NCI-H2227 treated with DMSO at 0.1 percent for 48 hours (cell line): ENCODE measurements at regions not wholly inside any gene's neighbourhood (a gene's known extent, or its start where the extent isn't known, plus 50 kb on each side); places are given as distances from the start of the nearest gene placed in this dataset.
"Not testable (repeated sequence)": the region's sequence is repeated elsewhere in the genome, so short reads cannot be mapped to it uniquely, and the experiment has no call there.

Experiments
- DNase-seq: peaks from one replicate; lab custom pipeline; 2025; lab: John Stamatoyannopoulos, UW

DNA sequence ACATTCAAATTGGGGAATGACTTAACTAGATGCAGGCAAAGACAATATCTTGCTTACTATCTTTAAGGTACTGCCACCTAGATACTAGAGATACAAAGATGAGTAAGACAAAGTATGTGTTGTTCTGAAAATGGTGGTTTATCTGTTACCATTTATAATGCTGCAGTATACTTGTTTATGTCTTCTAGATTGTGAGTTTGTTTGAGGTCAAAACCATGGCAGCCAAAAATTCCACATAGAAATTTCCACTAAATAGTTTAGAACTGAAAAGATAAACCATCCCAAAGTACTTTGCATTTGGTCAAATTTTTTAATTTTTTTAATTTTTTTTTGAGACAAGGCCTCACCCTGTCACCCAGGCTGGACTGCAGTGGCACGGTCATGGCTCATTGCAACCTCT, 150.8 kb downstream of the SOX4 start:
- no peak for DNase-seq

DNA sequence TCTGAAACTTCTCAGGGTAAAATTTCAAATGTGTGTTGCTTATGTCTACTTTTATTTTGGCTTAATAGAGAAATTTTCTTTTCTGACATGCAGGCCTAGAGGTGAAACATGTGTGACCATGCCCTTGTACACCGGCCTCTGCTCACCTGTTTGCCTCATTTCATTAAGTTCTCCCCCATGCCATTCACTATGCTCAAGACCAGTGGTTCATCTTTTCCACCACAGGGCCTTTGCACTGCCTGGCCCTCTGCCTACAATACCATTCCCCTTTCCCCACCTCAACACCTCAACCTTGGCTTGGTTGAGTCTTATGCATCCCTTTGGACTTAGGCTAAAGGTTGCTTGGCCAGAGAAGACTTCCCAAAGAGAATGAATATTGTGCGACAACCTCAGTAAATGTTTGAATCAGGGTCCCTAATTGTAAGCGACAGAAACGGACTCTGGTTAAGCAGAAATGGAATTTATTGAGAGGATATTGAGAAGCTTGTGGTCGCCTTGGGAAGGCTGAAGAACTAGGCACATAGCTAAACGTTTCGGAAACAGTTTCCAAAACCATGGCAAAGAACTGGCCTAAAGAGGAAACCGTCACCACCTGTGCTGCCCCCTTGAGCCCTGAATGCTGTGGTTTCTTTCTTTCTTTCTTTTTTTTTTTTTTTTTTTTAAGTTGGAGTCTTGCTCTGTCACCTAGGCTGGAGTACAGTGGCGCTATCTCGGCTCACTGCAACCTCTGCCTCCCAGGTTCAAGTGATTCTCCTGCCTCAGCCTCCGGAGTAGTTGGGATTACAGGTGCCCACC, 152.2 kb downstream of the SOX4 start:
- DNase-seq: no peak

DNA sequence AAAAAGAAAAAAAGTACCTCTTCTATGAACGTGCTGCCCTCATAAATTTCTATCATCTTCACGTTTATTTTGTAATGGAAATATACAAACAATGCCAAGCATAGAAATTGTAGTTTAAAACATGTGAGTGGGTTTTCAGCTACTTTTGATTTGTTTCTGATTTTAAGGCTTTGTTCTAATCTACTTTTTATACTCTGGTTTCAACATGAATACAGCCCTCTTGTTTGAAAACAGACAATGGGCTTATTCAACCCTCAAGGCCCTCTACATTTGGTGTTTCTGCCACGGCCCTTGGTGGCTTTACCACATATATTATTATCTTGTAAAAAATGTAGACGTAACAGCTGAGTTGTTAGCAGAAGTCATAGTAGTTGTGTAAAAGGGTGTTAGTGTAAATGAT, 153.9 kb downstream of the SOX4 start:
- DNase-seq: no peak

DNA sequence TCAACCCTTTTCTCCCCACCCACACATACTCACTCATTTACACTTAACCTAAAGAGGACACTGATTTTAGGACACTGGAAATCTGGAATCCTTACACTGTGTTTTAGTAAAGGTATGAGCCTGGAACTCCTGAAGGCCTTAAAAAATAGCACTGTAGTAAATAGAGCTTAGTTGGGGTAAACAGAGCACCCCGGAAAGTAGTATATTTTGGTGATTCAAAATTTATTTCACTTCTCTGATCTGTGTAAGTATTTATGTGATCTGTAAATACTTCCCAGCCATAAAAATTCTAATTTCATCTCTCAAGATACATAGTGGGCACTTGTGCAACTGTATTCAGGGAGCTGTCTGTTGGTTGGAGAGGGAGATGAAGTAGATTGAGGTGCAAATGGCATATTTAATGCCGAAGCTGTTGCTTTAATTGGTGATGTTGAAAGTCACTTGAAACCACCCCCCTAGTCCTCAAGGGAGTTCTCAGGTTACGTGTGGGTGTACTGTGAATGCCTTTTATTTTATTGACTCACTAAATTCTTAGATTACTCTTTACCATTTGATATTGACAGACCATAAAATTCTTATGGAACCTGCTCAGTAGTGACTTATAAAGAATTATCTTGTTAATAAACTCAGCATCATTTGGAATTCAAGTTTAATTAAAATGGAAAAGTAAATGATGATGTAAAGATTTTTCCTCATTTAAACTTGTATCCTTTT, 154.9 kb downstream of the SOX4 start:
- DNase-seq: no peak

DNA sequence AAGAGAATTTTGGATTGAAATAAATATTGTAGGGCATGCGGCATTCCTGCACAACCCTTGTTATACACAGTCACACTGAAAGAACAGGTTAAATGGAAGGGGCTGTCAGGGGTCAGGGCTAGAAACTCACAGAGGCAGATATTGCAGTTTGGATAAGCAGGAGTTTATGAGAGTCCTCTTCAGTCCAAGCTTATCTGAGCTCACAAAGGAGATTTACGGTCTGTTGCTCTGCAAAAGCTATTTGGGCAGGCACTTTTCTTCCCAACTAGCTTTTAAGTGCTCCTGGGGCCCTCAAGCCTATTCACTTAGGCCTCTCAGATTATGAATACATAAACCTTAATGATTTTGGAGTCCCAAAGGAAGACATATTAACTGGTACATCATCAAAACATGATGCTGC, 156.2 kb downstream of the SOX4 start:
- no peak for DNase-seq

DNA sequence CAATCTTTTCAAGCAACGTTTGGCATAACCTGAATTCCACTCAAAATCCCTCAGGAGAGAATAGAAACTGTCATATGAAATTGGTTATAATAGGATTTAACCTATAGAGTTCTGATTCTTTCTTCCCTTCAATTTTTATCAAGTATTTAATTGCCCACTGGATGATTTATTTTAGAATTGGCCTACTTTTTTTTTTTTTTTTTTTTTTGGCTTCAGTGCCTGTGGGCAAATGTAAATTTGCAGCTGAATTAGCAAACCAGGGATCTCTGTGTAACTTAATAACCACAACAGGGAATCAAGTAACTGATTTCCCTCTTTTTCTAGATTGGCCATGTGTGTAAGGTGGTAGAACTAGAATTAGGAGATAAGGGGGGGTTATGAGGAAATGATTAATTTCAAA, 157.0 kb downstream of the SOX4 start:
- no peak for DNase-seq

DNA sequence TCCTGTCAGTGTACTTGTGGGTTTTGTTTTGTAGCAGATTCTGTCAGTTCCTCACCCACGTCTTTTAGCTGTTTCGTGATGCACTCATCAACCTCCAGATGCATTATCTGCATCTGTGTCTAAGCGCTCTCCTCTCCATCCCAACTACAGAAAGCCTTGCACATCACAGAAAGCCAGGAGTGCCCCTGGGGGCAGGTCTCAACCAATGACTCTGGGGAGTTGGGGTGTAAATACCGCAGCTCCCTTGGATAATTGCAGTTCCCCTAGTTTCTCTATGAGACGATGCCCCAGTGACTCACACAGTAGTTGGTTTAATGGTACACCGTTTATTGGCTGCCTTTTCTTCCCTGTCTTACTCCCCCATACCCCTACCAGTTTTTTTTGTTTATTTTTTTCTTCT, 158.1 kb downstream of the SOX4 start:
- no peak for DNase-seq

DNA sequence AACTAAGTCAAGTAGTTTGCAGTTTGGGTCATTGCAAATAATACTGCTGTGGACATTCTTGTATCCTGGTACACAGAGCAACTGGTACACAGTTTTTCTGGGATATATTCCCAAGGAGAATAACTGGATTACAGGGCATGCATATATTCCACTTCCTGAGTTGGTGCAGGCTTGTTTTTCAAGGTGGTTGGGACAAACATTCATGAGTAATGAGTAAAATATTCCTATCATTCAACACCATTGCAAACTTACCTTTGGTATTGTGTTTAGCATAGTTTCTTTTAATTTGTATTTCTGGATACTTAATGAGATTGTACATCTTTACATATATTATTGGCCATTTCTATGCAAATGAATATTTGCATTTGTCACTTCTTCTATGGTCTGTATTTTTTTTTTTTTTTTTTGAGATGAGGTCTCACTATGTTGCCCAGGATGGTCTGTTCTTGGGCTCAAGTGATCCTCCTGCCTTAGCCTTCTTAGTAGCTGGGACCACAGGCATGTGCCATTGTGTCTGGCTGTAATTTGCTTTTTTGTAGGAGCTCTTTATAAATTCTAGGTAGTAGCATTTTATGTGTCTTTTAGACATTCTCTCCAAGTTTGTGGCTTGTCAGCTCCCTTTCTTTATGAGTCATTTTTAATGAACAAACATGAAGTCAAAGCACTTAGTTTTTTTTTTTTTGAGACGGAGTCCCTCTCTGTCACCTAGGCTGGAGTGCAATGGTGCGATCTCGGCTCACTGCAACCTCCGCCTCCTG, 158.7 kb downstream of the SOX4 start:
- no peak for DNase-seq

DNA sequence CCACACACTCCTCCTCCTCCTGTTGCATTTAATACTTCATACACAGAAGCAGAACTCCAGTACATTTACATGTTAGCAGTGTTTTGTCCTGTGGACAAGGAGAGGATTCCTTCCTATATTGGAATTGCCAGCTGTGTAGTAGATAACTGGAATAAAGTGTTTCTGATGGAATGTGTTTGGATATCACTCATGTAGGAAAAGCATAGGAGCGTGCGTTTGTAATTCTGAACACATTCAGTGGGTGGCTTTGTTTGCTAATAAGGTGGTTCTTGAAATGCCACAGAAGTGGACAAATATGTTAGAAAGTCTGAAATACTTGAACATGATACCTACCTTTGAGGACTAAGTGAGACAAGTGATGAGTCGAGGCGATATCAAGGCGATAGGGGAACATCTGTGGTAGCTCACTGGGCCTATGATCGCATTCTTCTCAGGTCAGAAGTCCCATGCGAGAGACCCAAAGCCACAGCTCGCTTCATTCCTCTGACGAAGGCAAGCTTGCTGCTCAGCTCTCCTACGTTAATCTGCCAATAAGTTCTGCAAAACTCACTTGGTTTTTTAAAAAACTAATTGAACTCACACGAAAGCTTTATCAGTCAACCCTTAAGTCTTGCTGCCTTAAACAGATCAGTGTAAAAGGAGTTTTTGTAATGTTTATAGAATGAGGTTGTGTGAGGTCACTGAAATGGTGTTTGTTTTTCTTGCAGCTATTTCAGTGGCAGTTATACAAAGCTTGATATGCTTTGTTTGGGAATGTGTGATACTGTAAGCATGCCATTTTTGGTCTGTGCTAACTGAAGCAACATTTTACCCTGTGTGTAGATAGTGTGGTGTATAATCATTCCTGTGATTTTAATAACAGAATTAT, 159.9 kb downstream of the SOX4 start:
- no peak for DNase-seq

DNA sequence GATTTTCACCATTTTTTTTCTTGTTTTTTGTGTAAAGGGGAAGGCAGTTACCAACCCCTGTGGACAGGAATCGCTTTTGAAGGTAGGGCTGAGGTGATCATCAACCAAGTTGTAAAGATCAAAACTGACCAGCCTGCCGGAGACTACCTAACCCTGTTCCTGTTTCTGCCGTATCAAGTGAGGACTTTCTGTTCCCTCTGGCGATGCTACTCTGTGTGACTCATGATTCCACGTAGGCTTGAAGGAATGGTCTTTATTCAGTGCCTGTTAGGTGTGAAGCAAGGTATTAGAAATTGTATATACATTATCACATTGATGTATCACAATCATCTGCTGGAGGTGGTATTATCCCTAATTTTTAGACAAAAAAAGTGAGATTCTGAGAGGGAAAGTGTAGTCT, 161.3 kb downstream of the SOX4 start:
- DNase-seq: no peak

DNA sequence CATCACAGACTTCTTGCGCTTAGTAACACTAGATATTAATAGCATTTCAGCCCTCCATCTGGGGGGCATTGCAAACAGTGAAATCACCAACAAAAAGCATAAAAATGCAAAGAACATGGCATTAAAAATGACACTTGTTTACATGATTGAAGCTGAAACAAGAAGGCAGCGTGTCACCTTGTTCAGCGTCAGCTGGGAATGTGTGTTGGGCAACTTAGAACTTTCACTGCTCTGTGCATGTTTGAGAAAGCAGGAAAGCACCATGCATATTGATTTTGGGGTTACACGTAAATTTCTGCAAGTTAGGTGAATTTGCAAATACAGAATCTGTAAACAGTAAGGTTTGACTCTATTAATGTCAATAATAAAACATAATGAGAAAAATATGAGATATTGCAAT, 162.9 kb downstream of the SOX4 start:
- no peak for DNase-seq

DNA sequence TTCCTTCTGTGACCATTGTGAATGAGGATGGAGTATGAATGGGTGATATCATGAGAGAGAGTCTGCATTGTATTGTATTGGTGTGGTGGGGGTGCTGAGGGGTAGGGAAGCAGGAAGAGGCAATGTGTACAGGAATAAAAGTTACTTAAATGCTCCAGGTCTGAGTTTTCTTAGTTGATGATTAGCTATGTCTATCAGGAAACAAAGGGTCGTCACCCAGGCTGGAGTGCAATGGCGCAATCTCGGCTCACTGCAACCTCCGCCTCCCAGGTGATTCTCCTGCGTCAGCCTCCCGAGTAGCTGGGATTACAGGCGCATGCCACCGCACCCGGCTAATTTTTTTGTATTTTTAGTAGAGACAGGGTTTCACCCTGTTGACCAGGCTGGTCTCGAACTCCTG, 163.8 kb downstream of the SOX4 start:
- DNase-seq: not testable (repeated sequence)

DNA sequence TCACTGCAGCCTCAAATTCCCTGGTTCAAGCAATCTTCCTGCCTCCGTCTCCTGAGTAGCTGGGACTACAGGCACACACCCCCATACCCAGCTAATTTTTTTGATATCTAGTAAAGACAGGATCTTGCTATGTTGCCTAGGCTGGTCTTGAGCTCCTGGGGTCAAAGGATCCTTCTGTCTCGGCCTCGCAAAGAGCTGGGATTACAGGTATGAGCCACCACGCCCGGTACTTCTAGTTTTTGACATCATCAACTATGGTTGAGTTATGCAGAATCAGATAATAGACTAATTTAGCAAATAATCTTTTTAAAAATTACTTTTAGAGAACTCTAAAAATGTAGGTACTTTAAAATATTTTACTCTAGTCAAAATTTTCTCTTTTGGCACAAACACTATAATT, 166.2 kb downstream of the SOX4 start:
- no peak for DNase-seq

DNA sequence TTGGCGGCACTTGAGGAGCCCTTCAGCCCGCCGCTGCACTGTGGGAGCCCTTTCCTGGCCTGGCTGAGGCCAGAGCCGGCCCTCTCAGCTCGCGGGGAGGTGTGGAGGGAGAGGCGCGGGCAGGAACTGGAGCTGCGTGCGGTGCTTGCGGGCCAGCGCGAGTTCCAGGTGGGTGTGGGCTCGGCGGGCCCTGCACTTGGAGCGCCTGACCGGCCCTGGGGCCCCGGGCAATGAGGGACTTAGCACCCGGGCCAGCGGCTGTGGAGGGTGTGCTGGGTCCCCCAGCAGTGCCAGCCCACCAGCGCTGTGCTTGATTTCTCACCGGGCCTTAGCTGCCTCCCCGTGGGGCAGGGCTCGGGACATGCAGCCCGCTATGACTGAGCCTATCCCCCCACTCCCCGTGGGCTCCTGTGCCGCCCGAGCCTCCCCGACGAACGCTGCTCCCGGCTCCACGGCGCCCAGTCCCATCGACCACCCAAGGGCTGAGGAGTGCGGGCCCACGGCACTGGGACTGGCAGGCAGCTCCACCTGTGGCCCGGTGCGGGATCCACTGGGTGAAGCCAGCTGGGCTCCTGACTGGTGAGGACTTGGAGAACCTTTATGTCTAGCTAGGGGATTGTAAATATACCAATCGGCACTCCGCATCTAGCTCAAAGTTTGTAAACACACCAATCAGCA, 167.6 kb downstream of the SOX4 start:
- not testable (repeated sequence) for DNase-seq

DNA sequence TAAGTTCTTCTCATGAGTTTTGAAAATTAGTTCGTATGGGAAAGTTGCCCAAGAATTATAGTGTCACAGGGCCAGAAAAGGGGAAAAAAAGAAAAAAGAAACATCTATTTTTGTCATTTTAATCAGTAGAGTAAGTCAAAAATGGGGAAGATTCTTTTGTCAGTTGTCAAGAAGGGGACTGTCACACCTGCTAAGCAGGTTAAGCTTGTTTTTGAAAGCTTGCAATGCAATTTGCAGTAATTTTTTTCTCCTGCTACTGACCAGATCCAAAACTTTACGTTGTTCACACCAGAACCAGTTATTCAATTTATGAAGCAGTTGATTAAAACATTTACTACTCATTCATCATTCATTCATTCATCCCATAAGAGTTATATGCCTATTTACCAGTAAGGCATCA, 171.4 kb downstream of the SOX4 start:
- no peak for DNase-seq

DNA sequence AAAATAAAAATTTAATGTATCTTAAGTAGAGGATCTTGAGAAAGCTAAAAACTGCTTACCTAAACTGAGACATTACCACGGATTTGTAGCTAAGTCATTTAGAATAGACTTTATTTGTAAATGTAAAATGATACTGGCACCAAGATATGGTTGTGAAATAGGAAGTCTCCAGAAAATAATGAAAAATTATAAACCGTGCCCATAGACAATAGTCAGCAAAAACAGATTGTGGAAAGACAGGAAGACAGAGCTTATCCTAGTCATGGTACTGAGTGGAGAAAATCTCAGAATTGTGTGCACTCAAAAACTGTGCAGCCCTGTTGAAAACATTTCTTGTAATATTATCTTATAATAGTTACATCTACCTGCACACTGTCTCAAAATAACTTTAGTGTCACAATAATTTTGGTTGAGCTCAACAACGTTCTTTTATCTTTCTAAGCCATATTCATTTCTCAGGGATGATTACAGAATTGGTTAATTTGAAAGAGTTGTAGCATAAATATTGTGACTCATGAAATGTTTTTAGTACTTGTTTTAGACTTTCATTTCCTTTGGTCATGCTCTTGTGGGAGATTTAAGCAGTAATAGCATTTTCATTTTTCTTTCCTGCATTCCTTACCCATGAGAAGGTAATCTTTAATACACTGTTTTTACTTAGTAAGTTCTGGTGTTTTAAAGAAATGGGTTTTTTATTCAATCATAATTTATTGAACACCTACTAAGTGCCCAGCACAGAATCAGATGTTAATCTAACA, 174.5 kb downstream of the SOX4 start:
- DNase-seq: no peak

DNA sequence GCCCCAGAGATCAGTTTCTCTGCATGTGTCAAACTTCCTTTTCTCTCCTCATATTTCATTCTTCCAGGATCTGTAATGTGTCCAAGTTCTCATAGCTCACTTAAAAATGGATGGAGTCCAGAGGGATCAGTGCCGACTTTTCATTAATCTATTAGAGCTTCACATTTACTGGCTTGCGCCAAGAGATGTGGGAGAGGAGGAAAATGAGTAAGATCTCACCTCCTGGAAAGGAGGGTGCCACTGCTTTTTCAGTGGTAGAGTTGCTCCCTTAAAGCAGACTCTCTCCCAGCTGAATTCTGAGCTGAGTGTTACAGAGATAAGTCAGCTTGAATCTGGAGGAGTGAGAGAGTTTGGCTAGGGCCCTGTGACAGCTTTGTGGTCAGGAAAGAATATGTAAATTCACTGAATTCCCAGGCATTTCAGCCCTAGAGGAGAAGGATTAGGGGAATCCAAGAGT, 175.9 kb downstream of the SOX4 start:
- DNase-seq: no peak

DNA sequence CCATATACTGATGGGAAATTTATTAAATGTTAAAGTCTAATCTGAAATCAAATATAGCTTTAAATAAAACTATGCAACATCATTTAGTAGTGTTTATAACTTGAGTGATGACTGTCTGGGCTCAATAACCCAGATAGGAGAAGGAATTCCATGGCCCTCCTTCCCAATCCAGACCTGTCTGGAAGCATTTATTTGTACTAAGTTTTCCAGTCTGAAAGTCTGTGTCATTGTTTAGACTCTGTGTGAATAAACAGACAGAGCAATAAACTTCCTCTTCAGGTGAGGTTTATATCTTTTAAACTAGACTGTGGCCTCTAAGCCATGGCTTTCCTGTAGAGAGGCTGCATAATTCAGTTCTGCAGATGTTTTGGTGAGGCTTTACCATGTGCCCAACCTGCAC, 176.4 kb downstream of the SOX4 start:
- no peak for DNase-seq

DNA sequence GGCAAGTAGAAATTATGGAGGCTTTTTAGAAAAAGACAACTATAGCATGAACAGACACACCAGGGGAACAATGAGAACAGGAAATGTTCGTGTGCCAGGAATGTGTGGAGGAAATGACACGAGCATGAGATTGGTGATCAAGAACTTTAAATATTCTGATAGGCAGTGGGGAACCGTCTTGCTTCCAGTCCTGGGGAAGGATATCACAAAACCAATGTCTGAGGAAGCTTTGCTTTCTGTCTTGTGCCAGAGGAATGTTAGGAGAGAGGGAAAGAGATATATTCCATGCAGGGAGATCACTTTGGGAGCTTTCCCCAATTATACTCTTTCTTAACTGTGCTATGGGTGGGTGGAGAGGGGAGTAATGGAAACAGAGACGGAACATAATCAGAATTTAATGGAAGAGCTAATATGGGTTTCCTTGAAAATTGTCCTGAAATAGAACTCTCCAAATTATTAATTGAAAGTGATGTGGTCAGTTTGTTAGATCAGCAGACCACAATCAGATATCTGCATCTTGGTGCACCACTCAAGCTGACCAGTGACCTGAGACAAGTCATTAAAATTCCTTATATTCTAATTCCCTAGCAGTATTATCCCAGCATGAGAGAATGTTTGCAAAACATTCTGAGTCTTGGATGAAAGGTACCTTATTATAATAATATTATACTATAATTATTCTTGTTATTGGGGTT, 178.2 kb downstream of the SOX4 start:
- no peak for DNase-seq

DNA sequence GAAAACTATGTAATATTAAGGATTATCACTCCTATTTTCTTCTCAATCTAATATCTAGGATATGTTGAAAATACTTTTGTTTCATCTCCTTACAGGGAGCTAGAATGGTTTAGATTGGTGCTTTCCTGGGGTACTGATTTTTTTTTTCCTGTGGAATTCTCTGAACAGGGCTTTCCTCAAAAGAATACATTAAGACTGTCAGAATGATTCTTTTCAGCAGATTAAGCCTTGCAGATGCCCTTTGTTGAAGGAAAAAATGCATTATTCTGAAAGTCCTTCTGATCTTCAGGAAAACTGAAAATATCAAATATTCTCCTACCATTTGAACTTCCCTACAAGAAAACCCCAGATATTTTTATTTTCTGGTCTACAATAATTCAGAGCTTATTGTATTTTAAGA, 178.9 kb downstream of the SOX4 start:
- no peak for DNase-seq
